ENCODE measurements at regions not wholly inside any gene's neighbourhood (a gene's known extent, or its start where the extent isn't known, plus 50 kb on each side); places are given as distances from the start of the nearest gene placed in this dataset.

- H3K27ac ChIP-seq (ENCODE audit: low read depth, low read length, severe bottlenecking), result no peak overlapping the region
- whole genome bisulfite sequencing, 2 experiments (ENCODE audit: insufficient coverage in 2 of 2), result 69 to 100% methylated on average over 1 of the region's 3 CpGs
- H3K4me3 ChIP-seq (ENCODE audit: extremely low read depth, insufficient read depth, low read length, poor library complexity, severe bottlenecking), result no peak overlapping the region
- H3K9me3 ChIP-seq (ENCODE audit: control insufficient read depth, low read length), result no peaks in the 10 kb centered on the region
- H3K36me3 ChIP-seq (ENCODE audit: control insufficient read depth, insufficient read depth, low read length), result no peaks in the 10 kb centered on the region
- H3K4me1 ChIP-seq (ENCODE audit: control insufficient read depth, insufficient read depth, low read length, poor library complexity, severe bottlenecking), result no peaks in the 10 kb centered on the region
Measured at GRCh38 chr9:120184266-120184665, 395.7 kb downstream of the CDK5RAP2 start.

GRCh38 chr9:120183615-120184014, 396.4 kb downstream of the CDK5RAP2 start:
- Histone ChIP-seq H3K4me1 (ENCODE audit: control insufficient read depth, insufficient read depth, low read length, poor library complexity, severe bottlenecking) (no peaks in the 10 kb centered on the region), H3K36me3 (ENCODE audit: control insufficient read depth, insufficient read depth, low read length) (no peaks in the 10 kb centered on the region), H3K4me3 (ENCODE audit: extremely low read depth, insufficient read depth, low read length, poor library complexity, severe bottlenecking) (no peak overlapping the region), H3K9me3 (ENCODE audit: control insufficient read depth, low read length) (no peaks in the 10 kb centered on the region), H3K27ac (ENCODE audit: low read depth, low read length, severe bottlenecking) (no peak overlapping the region)
- WGBS, 2 experiments (ENCODE audit: insufficient coverage in 2 of 2), result 72 to 100% methylated on average over 1 to 2 of the region's 3 CpGs

GRCh38 chr9:120182011-120182410, 398.0 kb downstream of the CDK5RAP2 start:
- Histone ChIP-seq H3K36me3 (ENCODE audit: control insufficient read depth, insufficient read depth, low read length) (no peaks in the 10 kb centered on the region), H3K27ac (ENCODE audit: low read depth, low read length, severe bottlenecking) (no peak overlapping the region), H3K9me3 (ENCODE audit: control insufficient read depth, low read length) (no peaks in the 10 kb centered on the region), H3K4me1 (ENCODE audit: control insufficient read depth, insufficient read depth, low read length, poor library complexity, severe bottlenecking) (no peaks in the 10 kb centered on the region), H3K4me3 (ENCODE audit: extremely low read depth, insufficient read depth, low read length, poor library complexity, severe bottlenecking) (no peak overlapping the region)
- WGBS, 2 experiments (ENCODE audit: insufficient coverage in 2 of 2), result 60% methylated on average over 1 of the region's 1 CpG; no CpG with 5 or more reads in 1 of the 2 experiments

- Histone ChIP-seq H3K9me3 (ENCODE audit: control insufficient read depth, low read length) (no peaks in the 10 kb centered on the region), H3K36me3 (ENCODE audit: control insufficient read depth, insufficient read depth, low read length) (no peaks in the 10 kb centered on the region), H3K27ac (ENCODE audit: low read depth, low read length, severe bottlenecking) (no peak overlapping the region), H3K4me3 (ENCODE audit: extremely low read depth, insufficient read depth, low read length, poor library complexity, severe bottlenecking) (no peak overlapping the region), H3K4me1 (ENCODE audit: control insufficient read depth, insufficient read depth, low read length, poor library complexity, severe bottlenecking) (no peaks in the 10 kb centered on the region)
- WGBS, 2 experiments (ENCODE audit: insufficient coverage in 2 of 2), result 83 to 88% methylated on average over 1 of the region's 1 CpG
Measured at GRCh38 chr9:120177121-120177520, 402.8 kb downstream of the CDK5RAP2 start.

- no peaks in the 10 kb centered on the region for H3K36me3 ChIP-seq (ENCODE audit: control insufficient read depth, insufficient read depth, low read length)
- H3K27ac ChIP-seq (ENCODE audit: low read depth, low read length, severe bottlenecking), result no peak overlapping the region
- H3K9me3 ChIP-seq (ENCODE audit: control insufficient read depth, low read length), result no peaks in the 10 kb centered on the region
- no peaks in the 10 kb centered on the region for H3K4me1 ChIP-seq (ENCODE audit: control insufficient read depth, insufficient read depth, low read length, poor library complexity, severe bottlenecking)
- WGBS, 2 experiments (ENCODE audit: insufficient coverage in 2 of 2), result no CpG with 5 or more reads among the region's 2 CpGs
- H3K4me3 ChIP-seq (ENCODE audit: extremely low read depth, insufficient read depth, low read length, poor library complexity, severe bottlenecking), result no peak overlapping the region
Measured at GRCh38 chr9:120175031-120175430, 404.9 kb downstream of the CDK5RAP2 start.

- no peaks in the 10 kb centered on the region for H3K36me3 ChIP-seq (ENCODE audit: control insufficient read depth, insufficient read depth, low read length)
- WGBS, 2 experiments (ENCODE audit: insufficient coverage in 2 of 2), result 88% methylated on average over 3 of the region's 7 CpGs; no CpG with 5 or more reads in 1 of the 2 experiments
Measured at GRCh38 chr9:120161776-120162175, 418.2 kb downstream of the CDK5RAP2 start.

GRCh38 chr9:120158221-120158620, 421.7 kb downstream of the CDK5RAP2 start:
- WGBS, 2 experiments (ENCODE audit: insufficient coverage in 2 of 2), result 50 to 100% methylated on average over 1 of the region's 1 CpG
- no peaks in the 10 kb centered on the region for H3K4me1 ChIP-seq (ENCODE audit: control insufficient read depth, insufficient read depth, low read length, poor library complexity, severe bottlenecking)
- H3K27ac ChIP-seq (ENCODE audit: low read depth, low read length, severe bottlenecking), result no peak overlapping the region
- H3K9me3 ChIP-seq (ENCODE audit: control insufficient read depth, low read length), result no peaks in the 10 kb centered on the region
- no peak overlapping the region for H3K4me3 ChIP-seq (ENCODE audit: extremely low read depth, insufficient read depth, low read length, poor library complexity, severe bottlenecking)
- no peaks in the 10 kb centered on the region for H3K36me3 ChIP-seq (ENCODE audit: control insufficient read depth, insufficient read depth, low read length)

More at GRCh38 chr9:120161776-120162175, 418.2 kb downstream of the CDK5RAP2 start:
- Histone ChIP-seq H3K9me3 (ENCODE audit: control insufficient read depth, low read length) (no peaks in the 10 kb centered on the region), H3K4me1 (ENCODE audit: control insufficient read depth, insufficient read depth, low read length, poor library complexity, severe bottlenecking) (no peaks in the 10 kb centered on the region), H3K4me3 (ENCODE audit: extremely low read depth, insufficient read depth, low read length, poor library complexity, severe bottlenecking) (no peak overlapping the region), H3K27ac (ENCODE audit: low read depth, low read length, severe bottlenecking) (no peak overlapping the region)

GRCh38 chr9:120156376-120156775, 423.6 kb downstream of the CDK5RAP2 start:
- no peaks in the 10 kb centered on the region for H3K9me3 ChIP-seq (ENCODE audit: control insufficient read depth, low read length)
- no peaks in the 10 kb centered on the region for H3K36me3 ChIP-seq (ENCODE audit: control insufficient read depth, insufficient read depth, low read length)
- 90 to 92% methylated on average over 2 to 3 of the region's 8 CpGs for WGBS, 2 experiments (ENCODE audit: insufficient coverage in 2 of 2)
- no peak overlapping the region for H3K4me3 ChIP-seq (ENCODE audit: extremely low read depth, insufficient read depth, low read length, poor library complexity, severe bottlenecking)
- H3K4me1 ChIP-seq (ENCODE audit: control insufficient read depth, insufficient read depth, low read length, poor library complexity, severe bottlenecking), result peaks cover 5% of the 10 kb centered on the region
- no peak overlapping the region for H3K27ac ChIP-seq (ENCODE audit: low read depth, low read length, severe bottlenecking)

GRCh38 chr9:120153258-120153657, 426.7 kb downstream of the CDK5RAP2 start:
- WGBS, 2 experiments (ENCODE audit: insufficient coverage in 2 of 2), result 83% methylated on average over 1 of the region's 1 CpG; no CpG with 5 or more reads in 1 of the 2 experiments

GRCh38 chr9:120152295-120152694, 427.7 kb downstream of the CDK5RAP2 start:
- WGBS, 2 experiments (ENCODE audit: insufficient coverage in 2 of 2), result 71 to 90% methylated on average over 1 to 2 of the region's 4 CpGs

More at GRCh38 chr9:120153258-120153657, 426.7 kb downstream of the CDK5RAP2 start:
- Histone ChIP-seq H3K4me1 (ENCODE audit: control insufficient read depth, insufficient read depth, low read length, poor library complexity, severe bottlenecking) (peaks cover 5% of the 10 kb centered on the region), H3K9me3 (ENCODE audit: control insufficient read depth, low read length) (no peaks in the 10 kb centered on the region), H3K27ac (ENCODE audit: low read depth, low read length, severe bottlenecking) (no peak overlapping the region), H3K36me3 (ENCODE audit: control insufficient read depth, insufficient read depth, low read length) (no peaks in the 10 kb centered on the region), H3K4me3 (ENCODE audit: extremely low read depth, insufficient read depth, low read length, poor library complexity, severe bottlenecking) (no peak overlapping the region)

GRCh38 chr9:120151806-120152205, 428.2 kb downstream of the CDK5RAP2 start:
- H3K4me3 ChIP-seq (ENCODE audit: extremely low read depth, insufficient read depth, low read length, poor library complexity, severe bottlenecking), result no peak overlapping the region

More at GRCh38 chr9:120152295-120152694, 427.7 kb downstream of the CDK5RAP2 start:
- Histone ChIP-seq H3K36me3 (ENCODE audit: control insufficient read depth, insufficient read depth, low read length) (no peaks in the 10 kb centered on the region), H3K4me3 (ENCODE audit: extremely low read depth, insufficient read depth, low read length, poor library complexity, severe bottlenecking) (no peak overlapping the region), H3K27ac (ENCODE audit: low read depth, low read length, severe bottlenecking) (no peak overlapping the region), H3K4me1 (ENCODE audit: control insufficient read depth, insufficient read depth, low read length, poor library complexity, severe bottlenecking) (peaks cover 5% of the 10 kb centered on the region), H3K9me3 (ENCODE audit: control insufficient read depth, low read length) (no peaks in the 10 kb centered on the region)

More at GRCh38 chr9:120151806-120152205, 428.2 kb downstream of the CDK5RAP2 start:
- WGBS, 2 experiments (ENCODE audit: insufficient coverage in 2 of 2), result 85 to 89% methylated on average over 4 to 8 of the region's 12 CpGs
- Histone ChIP-seq H3K27ac (ENCODE audit: low read depth, low read length, severe bottlenecking) (no peak overlapping the region), H3K9me3 (ENCODE audit: control insufficient read depth, low read length) (no peaks in the 10 kb centered on the region), H3K4me1 (ENCODE audit: control insufficient read depth, insufficient read depth, low read length, poor library complexity, severe bottlenecking) (peaks cover 5% of the 10 kb centered on the region), H3K36me3 (ENCODE audit: control insufficient read depth, insufficient read depth, low read length) (no peaks in the 10 kb centered on the region)

Measured in mesodermal cell (in vitro differentiated cells).